Activated T-helper 1 cell treated with anti-CD3 and anti-CD28 coated beads, Interleukin-12 subunit alpha, Interleukin-12 subunit beta, Interleukin-2, Interleukin-4 antibody, amounts not matched to agents 30 ng/mL and 10 ng/mL and 1 ng/mL, durations not matched to agents 14 hours and 24 hours and 36 hours (primary cell): ENCODE measurements at regions not wholly inside any gene's neighbourhood (a gene's known extent, or its start where the extent isn't known, plus 50 kb on each side); places are given as distances from the start of the nearest gene placed in this dataset.

Experiments used
- DNase-seq: peaks from one replicate; pipeline ENCODE4 v3.0.0; 2021; ENCODE audit warnings: low spot score
- H3K27ac Mint-ChIP-seq: one replicate; pipeline ENCODE4 v1.8.0; 2021; ENCODE audit warnings: mild to moderate bottlenecking, mixed read lengths
- H3K27me3 Mint-ChIP-seq: one replicate; pipeline ENCODE4 v1.8.0; 2022; ENCODE audit warnings: mild to moderate bottlenecking, moderate library complexity, mixed read lengths; ENCODE audit not compliant: insufficient read depth
- H3K36me3 Mint-ChIP-seq: one replicate; pipeline ENCODE4 v1.8.0; 2021; ENCODE audit warnings: low read depth, mixed read lengths
- H3K4me1 Mint-ChIP-seq: one replicate; pipeline ENCODE4 v1.8.0; 2021; ENCODE audit warnings: low read depth, mixed read lengths
- H3K4me3 Mint-ChIP-seq: one replicate; pipeline ENCODE4 v1.8.0; 2021; ENCODE audit warnings: mild to moderate bottlenecking, moderate library complexity, mixed read lengths
- H3K9me3 Mint-ChIP-seq: one replicate; pipeline ENCODE4 v1.8.0; 2021; ENCODE audit warnings: mixed read lengths
- intact Hi-C: fragments of 100-400 bp; cut with micrococcal nuclease; formaldehyde crosslinking; loops from one replicate; pipeline ENCODE4 v1.15.1; 2024

DNA sequence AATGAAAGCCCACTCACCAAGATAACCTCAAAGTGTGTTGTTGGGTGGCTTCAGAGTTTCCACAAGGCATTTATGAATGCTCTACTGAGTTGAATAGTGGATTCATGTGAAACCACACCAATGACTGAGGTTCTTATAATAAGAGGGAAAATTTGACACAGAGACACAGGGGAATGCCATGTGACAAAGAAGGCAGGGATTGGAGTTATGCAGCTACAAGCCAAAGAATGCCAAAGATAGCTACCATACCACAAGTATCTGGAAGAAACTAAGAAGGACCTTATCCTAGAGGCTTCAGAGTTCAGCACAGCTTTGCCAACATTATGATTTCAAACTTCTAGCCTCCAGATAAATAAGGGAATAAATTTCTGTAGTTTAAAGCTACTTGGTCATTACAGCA, 68.0 kb upstream of the PCDH15 start:
- no peak for DNase-seq
- no peak overlapping the region for H3K27ac Mint-ChIP-seq
- H3K27me3 Mint-ChIP-seq = no peaks in the 10 kb centered on the region
- intact Hi-C loops = no loop called here
- H3K36me3 Mint-ChIP-seq = no peaks in the 10 kb centered on the region
- H3K4me1 Mint-ChIP-seq = no peaks in the 10 kb centered on the region
- H3K4me3 Mint-ChIP-seq = no peak overlapping the region
- H3K9me3 Mint-ChIP-seq = peaks cover 4% of the 10 kb centered on the region

DNA sequence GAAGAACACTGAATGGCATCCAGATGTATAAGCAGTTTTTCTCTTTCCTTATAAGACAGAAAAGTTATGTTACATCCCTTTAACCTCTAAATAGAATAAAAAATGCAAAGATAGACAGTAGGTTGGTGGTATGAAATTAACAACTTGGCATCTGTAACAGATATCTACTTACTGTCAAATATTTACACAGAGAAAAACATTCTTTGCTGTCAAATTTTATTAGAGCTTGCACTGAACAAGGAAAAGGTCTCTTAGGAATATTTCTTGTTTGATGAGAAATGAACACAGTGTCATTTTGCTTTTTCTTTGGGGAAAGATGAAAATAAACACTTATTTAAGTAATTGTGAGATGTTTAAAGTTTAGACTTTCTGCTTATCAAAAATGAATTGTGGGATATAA, 65.6 kb upstream of the PCDH15 start:
- Mint-ChIP-seq H3K27ac (no peak overlapping the region), H3K36me3 (no peaks in the 10 kb centered on the region), H3K4me3 (no peak overlapping the region), H3K27me3 (no peaks in the 10 kb centered on the region), H3K9me3 (peaks cover 4% of the 10 kb centered on the region), H3K4me1 (no peaks in the 10 kb centered on the region)
- DNase-seq = no peak
- intact Hi-C loops = no loop called here

- no peak for DNase-seq
- Mint-ChIP-seq H3K4me1 (no peaks in the 10 kb centered on the region), H3K27me3 (no peaks in the 10 kb centered on the region), H3K4me3 (no peak overlapping the region), H3K36me3 (no peaks in the 10 kb centered on the region), H3K9me3 (peaks cover 3% of the 10 kb centered on the region), H3K27ac (no peak overlapping the region)
- intact Hi-C loops = no loop called here
These were observed 53.8 kb upstream of the PCDH15 start for GRCh38 chr10:54854843-54855242.

DNA sequence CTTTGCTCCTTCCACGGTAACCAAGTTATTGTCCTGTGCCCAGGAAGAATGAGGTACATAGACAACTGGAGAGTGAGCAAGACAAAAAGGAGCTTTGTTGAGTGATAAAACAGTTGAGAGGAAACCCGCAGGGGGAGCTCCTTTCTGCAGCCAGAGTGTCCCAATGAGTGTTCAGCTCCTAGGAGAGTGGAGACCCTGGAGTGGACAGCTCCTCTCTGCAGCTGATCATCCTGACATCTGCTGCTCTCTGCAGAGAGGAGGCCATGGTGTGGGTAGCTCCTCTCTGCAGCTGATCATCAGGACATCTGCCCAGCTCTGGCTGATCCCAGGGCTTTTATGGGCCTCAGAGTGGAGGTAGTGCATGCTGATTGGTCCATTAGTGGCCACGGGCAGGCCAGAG, 53.4 kb upstream of the PCDH15 start:
- Mint-ChIP-seq H3K4me1 (no peaks in the 10 kb centered on the region), H3K9me3 (peaks cover 3% of the 10 kb centered on the region), H3K27me3 (no peaks in the 10 kb centered on the region), H3K4me3 (no peak overlapping the region), H3K36me3 (no peaks in the 10 kb centered on the region), H3K27ac (no peak overlapping the region)
- intact Hi-C loops = no loop called here
- DNase-seq = no peak

DNA sequence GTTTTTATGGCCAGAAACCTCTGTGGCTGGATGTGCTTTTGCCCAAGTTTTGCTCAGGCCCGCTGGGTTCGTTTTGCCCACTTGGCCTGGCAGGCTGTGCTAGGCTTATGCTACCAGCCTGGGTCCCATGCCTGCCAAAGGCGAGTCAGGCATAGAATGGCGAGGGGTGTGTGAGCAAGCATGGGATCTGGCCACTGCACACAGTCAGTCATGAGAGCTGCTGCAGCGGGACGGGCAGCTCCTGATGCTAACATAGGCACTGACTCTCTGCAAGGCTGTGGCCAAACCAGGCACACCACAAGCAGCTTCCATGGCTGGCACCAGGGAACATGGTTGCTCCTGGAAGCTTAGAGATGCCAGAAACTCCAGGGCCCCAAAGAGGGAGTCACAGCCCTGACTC, 52.9 kb upstream of the PCDH15 start:
- intact Hi-C loops = no loop called here
- H3K9me3 Mint-ChIP-seq = peaks cover 5% of the 10 kb centered on the region
- no peak for DNase-seq
- H3K4me1 Mint-ChIP-seq = no peaks in the 10 kb centered on the region
- no peak overlapping the region for H3K4me3 Mint-ChIP-seq
- no peaks in the 10 kb centered on the region for H3K27me3 Mint-ChIP-seq
- H3K27ac Mint-ChIP-seq = no peak overlapping the region
- no peaks in the 10 kb centered on the region for H3K36me3 Mint-ChIP-seq
